GM12878 (cell line): ENCODE measurements at regions not wholly inside any gene's neighbourhood (a gene's known extent, or its start where the extent isn't known, plus 50 kb on each side); places are given as distances from the start of the nearest gene placed in this dataset.

Source experiments
- ATAC-seq: fragments of 200-7000 bp; cut with Tn5 transposase; 3 replicates; pipeline ENCODE4 v1.9.1; 2020; ENCODE audit warnings: mild to moderate bottlenecking, moderate library complexity
- BruUV-seq: library from RNA; stranded (reverse); fragments of 400-500 nt; replicated peaks from 2 replicates; lab custom pipeline; 2021; lab: Mats Ljungman, UMichigan
- CTCF ChIA-PET: fragments of 300-600 bp; sonication (Branson Sonifier 250); formaldehyde crosslinking; extraction: SDS; loops from one replicate; lab custom pipeline; 2021; ENCODE audit warnings: inconsistent platforms; lab: Yijun Ruan, JAX
- POLR2A ChIA-PET: fragments of 350-600 bp; formaldehyde crosslinking; extraction: SDS; loops from one replicate; lab custom pipeline; 2021; ENCODE audit warnings: inconsistent platforms; lab: Charles Lee
- RAD21 ChIA-PET: fragments of 300-600 bp; sonication (Branson Sonifier 250); formaldehyde crosslinking; loops from one replicate; lab custom pipeline; 2023; ENCODE audit warnings: antibody characterized with exemption; ENCODE audit not compliant: unreplicated experiment; lab: Charles Lee
- SMC1A ChIA-PET: fragments of 300-600 bp; sonication (Branson Sonifier 250); formaldehyde crosslinking; loops from one replicate; lab custom pipeline; 2023; ENCODE audit not compliant: unreplicated experiment, uncharacterized antibody; lab: Charles Lee
- DNase-seq: peaks from one replicate; pipeline ENCODE4 v3.0.0-alpha.2; 2011; ENCODE audit warnings: low read depth, low spot score
- FAIRE-seq: peaks from 3 replicates; lab custom pipeline; 2011; peaks lifted over from hg19 to GRCh38; lab: Jason Lieb, UNC
- H2AFZ ChIP-seq: 2 replicates; pipeline ENCODE4 v1.6.0; 2011; ENCODE audit warnings: low read depth, low read length, control low read depth; ENCODE audit not compliant: control insufficient read depth
- H3K27ac ChIP-seq: 2 replicates; pipeline ENCODE4 v1.5.1; 2011; ENCODE audit warnings: control low read depth; ENCODE audit not compliant: control insufficient read depth, insufficient read depth
- H3K27me3 ChIP-seq, 2 experiments: replicated peaks in 1 of 2; 2 replicates each; pipeline versions ENCODE4 v1.6.0 to v1.6.1; 2011; ENCODE audit warnings: low read length in 1 of 2; ENCODE audit not compliant: control insufficient read depth in 2 of 2, insufficient read depth in 2 of 2
- H3K36me3 ChIP-seq, 2 experiments: 2 replicates each; pipeline ENCODE4 v1.5.1; 2011; ENCODE audit warnings: low read length in 1 of 2; ENCODE audit not compliant: control insufficient read depth in 2 of 2, insufficient read depth in 2 of 2
- H3K4me1 ChIP-seq: 2 replicates; pipeline ENCODE4 v1.6.1; 2011; ENCODE audit warnings: mild to moderate bottlenecking, low read length, moderate library complexity, mixed read lengths; ENCODE audit not compliant: control insufficient read depth, insufficient read depth
- H3K4me2 ChIP-seq: 2 replicates; pipeline ENCODE4 v1.6.0; 2011; ENCODE audit warnings: control low read depth; ENCODE audit not compliant: control insufficient read depth, insufficient read depth
- H3K4me3 ChIP-seq: fragments of 200-600 bp; sonication (generic); 2 replicates; pipeline ENCODE4 v1.5.1; 2016
- H3K79me2 ChIP-seq: 2 replicates; pipeline ENCODE4 v1.6.0; 2011; ENCODE audit warnings: low read length; ENCODE audit not compliant: control insufficient read depth, insufficient read depth
- H3K9ac ChIP-seq: 2 replicates; pipeline ENCODE4 v1.8.0; 2011; ENCODE audit warnings: low read length, control low read depth, mixed read lengths; ENCODE audit not compliant: control insufficient read depth, insufficient read depth
- H3K9me3 ChIP-seq: replicated peaks from 3 replicates; pipeline ENCODE4 v1.5.1; 2011; ENCODE audit warnings: mild to moderate bottlenecking, low read length; ENCODE audit not compliant: control insufficient read depth, insufficient read depth
- H4K20me1 ChIP-seq: 2 replicates; pipeline ENCODE4 v1.6.0; 2011; ENCODE audit not compliant: control insufficient read depth, insufficient read depth
- ATF7 ChIP-seq: fragments of 450-650 bp; IDR thresholded peaks from 2 replicates; pipeline ENCODE4 v1.6.1; 2016; ENCODE audit warnings: low read depth, mild to moderate bottlenecking
- BACH1 ChIP-seq: fragments of 450-650 bp; IDR thresholded peaks from 2 replicates; pipeline ENCODE4 v1.6.1; 2017; ENCODE audit warnings: mild to moderate bottlenecking, borderline replicate concordance
- CHD1 ChIP-seq: IDR thresholded peaks from 2 replicates; pipeline ENCODE4 v1.6.1; 2012; ENCODE audit warnings: low read depth, low read length, improper control_type of control experiment
- IRF4 ChIP-seq: IDR thresholded peaks from 2 replicates; pipeline ENCODE4 v1.6.1; 2011; ENCODE audit warnings: low read depth, low read length
- SPI1 ChIP-seq: IDR thresholded peaks from 2 replicates; pipeline ENCODE4 v1.6.1; 2011; ENCODE audit warnings: low read depth, mild to moderate bottlenecking, low read length, moderate library complexity, borderline replicate concordance; ENCODE audit not compliant: insufficient read depth
- STAT3 ChIP-seq: IDR thresholded peaks from 2 replicates; pipeline ENCODE4 v1.6.1; 2011; ENCODE audit warnings: low read depth, low read length, improper control_type of control experiment
- TAF1 ChIP-seq: IDR thresholded peaks from 2 replicates; pipeline ENCODE4 v1.6.1; 2011; ENCODE audit warnings: mild to moderate bottlenecking, low read depth, low read length, borderline replicate concordance
- TCF12 ChIP-seq: IDR thresholded peaks from 2 replicates; pipeline ENCODE4 v1.6.1; 2011; ENCODE audit warnings: low read depth, mild to moderate bottlenecking, low read length
- WRNIP1 ChIP-seq: IDR thresholded peaks from 2 replicates; pipeline ENCODE4 v1.6.1; 2011; ENCODE audit warnings: low read depth, low read length, improper control_type of control experiment, borderline replicate concordance
- WGBS: methylation state at CpG from one replicate; pipeline ENCODE4 v1.1.6; 2016; ENCODE audit warnings: low lambda C conversion rate; ENCODE audit not compliant: insufficient replicate concordance, insufficient coverage; ENCODE audit errors: missing lambda C conversion rate; 5-methylcytosine and 5-hydroxymethylcytosine counted together
- in situ Hi-C: fragments of 300-500 bp; cut with MboI; formaldehyde crosslinking; loops from 9 replicates; pipeline ENCODE4 v1.14.3; 2018; ENCODE audit warnings: mixed read lengths
- intact Hi-C: fragments of 100-400 bp; cut with micrococcal nuclease; formaldehyde crosslinking; loops from one replicate; pipeline ENCODE4 v1.14.2; 2022; ENCODE audit not compliant: unreplicated experiment
- TF ChIP-seq, protein P1 (sequence below): fragments of 450-650 bp; IDR thresholded peaks from 2 replicates; pipeline ENCODE4 v1.6.1; 2017; ENCODE audit warnings: mild to moderate bottlenecking
- TF ChIP-seq, protein P2 (sequence below): IDR thresholded peaks from 2 replicates; pipeline ENCODE4 v1.6.1; 2012; ENCODE audit warnings: low read depth, low read length, improper control_type of control experiment
- TF ChIP-seq, protein P3 (sequence below): fragments of 450-650 bp; IDR thresholded peaks from 2 replicates; pipeline ENCODE4 v1.6.1; 2017; ENCODE audit warnings: borderline replicate concordance
- TF ChIP-seq, protein P4 (sequence below): IDR thresholded peaks from 2 replicates; pipeline ENCODE4 v1.6.1; 2012; ENCODE audit warnings: low read length, inconsistent platforms

DNA sequence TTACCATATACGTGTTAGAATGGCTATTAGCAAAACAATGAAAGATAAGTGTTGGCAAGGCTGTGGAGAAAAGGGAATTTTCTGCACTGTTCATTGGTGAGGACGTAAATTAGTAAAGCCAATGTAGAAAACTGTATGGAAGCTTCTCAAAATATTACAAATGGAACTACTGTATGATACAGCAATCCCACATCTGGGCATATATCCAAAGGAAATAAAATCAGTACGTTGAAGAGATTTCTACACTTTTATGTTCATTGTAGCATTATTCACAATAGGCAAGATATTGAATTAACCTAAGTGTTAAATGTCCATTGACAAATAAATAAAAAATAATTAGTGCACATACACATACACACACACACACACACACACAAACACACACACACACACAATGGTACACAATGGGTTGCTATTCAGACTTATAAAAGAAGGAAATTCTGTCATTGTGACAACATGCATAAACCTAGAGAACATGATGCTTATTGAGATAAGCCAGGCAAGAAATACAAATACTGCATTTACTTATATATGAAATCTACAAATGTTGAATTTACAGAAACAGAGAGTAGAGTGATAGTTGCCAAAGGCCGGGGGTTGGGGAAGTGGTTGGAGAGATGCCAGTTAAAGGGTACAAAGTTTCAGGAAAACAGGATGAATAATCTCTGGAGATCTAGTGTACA lies 565.8 kb upstream of the LRRC4C start:
- ChIA-PET POLR2A (no interaction called here), RAD21 (no interaction called here), SMC1A (no interaction called here), CTCF (no interaction called here)
- DNase-seq (no peak), FAIRE-seq (no peak)
- H3K4me2 ChIP-seq, result no peak overlapping the region
- in situ Hi-C loops, result no loop called here
- H3K27me3 ChIP-seq, result no peaks in the 10 kb centered on the region
- H3K4me1 ChIP-seq, result no peaks in the 10 kb centered on the region
- BruUV-seq, result no TSS peak
- H3K79me2 ChIP-seq, result no peaks in the 10 kb centered on the region
- no peak overlapping the region for H3K4me3 ChIP-seq
- no peaks in the 10 kb centered on the region for H3K36me3 ChIP-seq
- H3K27ac ChIP-seq, result no peak overlapping the region
- H4K20me1 ChIP-seq, result no peaks in the 10 kb centered on the region
- 17% methylated on average over 4 of the region's 4 CpGs for WGBS
- no peak overlapping the region for H3K9ac ChIP-seq
- H2AFZ ChIP-seq, result no peak overlapping the region
- TF ChIP-seq BACH1 (no peak), STAT3 (no peak), TAF1 (no peak)
- TF ChIP-seq, protein P1, sequence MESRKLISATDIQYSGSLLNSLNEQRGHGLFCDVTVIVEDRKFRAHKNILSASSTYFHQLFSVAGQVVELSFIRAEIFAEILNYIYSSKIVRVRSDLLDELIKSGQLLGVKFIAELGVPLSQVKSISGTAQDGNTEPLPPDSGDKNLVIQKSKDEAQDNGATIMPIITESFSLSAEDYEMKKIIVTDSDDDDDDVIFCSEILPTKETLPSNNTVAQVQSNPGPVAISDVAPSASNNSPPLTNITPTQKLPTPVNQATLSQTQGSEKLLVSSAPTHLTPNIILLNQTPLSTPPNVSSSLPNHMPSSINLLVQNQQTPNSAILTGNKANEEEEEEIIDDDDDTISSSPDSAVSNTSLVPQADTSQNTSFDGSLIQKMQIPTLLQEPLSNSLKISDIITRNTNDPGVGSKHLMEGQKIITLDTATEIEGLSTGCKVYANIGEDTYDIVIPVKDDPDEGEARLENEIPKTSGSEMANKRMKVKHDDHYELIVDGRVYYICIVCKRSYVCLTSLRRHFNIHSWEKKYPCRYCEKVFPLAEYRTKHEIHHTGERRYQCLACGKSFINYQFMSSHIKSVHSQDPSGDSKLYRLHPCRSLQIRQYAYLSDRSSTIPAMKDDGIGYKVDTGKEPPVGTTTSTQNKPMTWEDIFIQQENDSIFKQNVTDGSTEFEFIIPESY, result no peak
- TF ChIP-seq, all 136 proteins: peak for 0
- H3K9me3 ChIP-seq, result no peaks in the 10 kb centered on the region
- ATAC-seq, result no peak
- intact Hi-C loops, result no loop called here

DNA sequence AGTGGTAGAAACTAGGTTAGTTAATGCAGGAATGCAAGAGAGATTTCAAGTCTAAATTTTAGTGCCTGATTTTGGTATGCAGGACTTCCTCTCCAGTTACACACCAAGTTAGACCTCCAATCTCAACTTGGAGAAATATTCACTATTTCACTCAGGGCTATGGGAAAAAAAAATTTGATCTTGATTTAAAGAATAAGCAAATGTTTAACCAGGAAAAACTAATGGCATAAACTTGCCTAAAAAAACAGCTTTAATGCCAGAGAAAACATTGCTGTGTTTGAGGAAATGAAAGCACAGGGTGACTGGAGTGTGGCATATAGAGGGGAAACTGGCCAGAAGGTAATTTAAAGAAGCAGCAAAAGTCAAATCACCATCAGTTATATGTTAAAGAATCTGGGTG lies 575.4 kb upstream of the LRRC4C start:
- H2AFZ ChIP-seq, result no peak overlapping the region
- no peak overlapping the region for H3K27ac ChIP-seq
- no peak overlapping the region for H3K4me2 ChIP-seq
- H3K27me3 ChIP-seq, result no peaks in the 10 kb centered on the region
- RAD21 ChIA-PET, result no interaction called here
- SMC1A ChIA-PET, result no interaction called here
- POLR2A ChIA-PET, result no interaction called here
- no peak overlapping the region for H3K9ac ChIP-seq
- DNase-seq, result no peak
- no peaks in the 10 kb centered on the region for H3K79me2 ChIP-seq
- H3K9me3 ChIP-seq, result no peaks in the 10 kb centered on the region
- H4K20me1 ChIP-seq, result no peaks in the 10 kb centered on the region
- FAIRE-seq, result no peak
- in situ Hi-C loops, result no loop called here
- CTCF ChIA-PET, result no interaction called here
- H3K4me1 ChIP-seq, result no peaks in the 10 kb centered on the region
- BruUV-seq, result no TSS peak
- H3K36me3 ChIP-seq, result no peaks in the 10 kb centered on the region
- no peak for ATAC-seq
- intact Hi-C loops, result no loop called here
- no peak overlapping the region for H3K4me3 ChIP-seq
- no peak for TF ChIP-seq CHD1
- TF ChIP-seq WRNIP1, result no peak
- no peak for TF ChIP-seq TCF12
- no peak for TF ChIP-seq BACH1
- no peak for TF ChIP-seq SPI1
- TF ChIP-seq ATF7, result no peak
- TF ChIP-seq, protein P2, sequence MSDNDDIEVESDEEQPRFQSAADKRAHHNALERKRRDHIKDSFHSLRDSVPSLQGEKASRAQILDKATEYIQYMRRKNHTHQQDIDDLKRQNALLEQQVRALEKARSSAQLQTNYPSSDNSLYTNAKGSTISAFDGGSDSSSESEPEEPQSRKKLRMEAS, result no peak
- TF ChIP-seq IRF4, result no peak
- TF ChIP-seq, protein P3, sequence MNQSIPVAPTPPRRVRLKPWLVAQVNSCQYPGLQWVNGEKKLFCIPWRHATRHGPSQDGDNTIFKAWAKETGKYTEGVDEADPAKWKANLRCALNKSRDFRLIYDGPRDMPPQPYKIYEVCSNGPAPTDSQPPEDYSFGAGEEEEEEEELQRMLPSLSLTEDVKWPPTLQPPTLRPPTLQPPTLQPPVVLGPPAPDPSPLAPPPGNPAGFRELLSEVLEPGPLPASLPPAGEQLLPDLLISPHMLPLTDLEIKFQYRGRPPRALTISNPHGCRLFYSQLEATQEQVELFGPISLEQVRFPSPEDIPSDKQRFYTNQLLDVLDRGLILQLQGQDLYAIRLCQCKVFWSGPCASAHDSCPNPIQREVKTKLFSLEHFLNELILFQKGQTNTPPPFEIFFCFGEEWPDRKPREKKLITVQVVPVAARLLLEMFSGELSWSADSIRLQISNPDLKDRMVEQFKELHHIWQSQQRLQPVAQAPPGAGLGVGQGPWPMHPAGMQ, result no peak
- TF ChIP-seq, protein P4, sequence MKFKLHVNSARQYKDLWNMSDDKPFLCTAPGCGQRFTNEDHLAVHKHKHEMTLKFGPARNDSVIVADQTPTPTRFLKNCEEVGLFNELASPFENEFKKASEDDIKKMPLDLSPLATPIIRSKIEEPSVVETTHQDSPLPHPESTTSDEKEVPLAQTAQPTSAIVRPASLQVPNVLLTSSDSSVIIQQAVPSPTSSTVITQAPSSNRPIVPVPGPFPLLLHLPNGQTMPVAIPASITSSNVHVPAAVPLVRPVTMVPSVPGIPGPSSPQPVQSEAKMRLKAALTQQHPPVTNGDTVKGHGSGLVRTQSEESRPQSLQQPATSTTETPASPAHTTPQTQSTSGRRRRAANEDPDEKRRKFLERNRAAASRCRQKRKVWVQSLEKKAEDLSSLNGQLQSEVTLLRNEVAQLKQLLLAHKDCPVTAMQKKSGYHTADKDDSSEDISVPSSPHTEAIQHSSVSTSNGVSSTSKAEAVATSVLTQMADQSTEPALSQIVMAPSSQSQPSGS, result no peak
